GM19463 (cell line): ENCODE measurements at regions not wholly inside any gene's neighbourhood (a gene's known extent, or its start where the extent isn't known, plus 50 kb on each side); places are given as distances from the start of the nearest gene placed in this dataset.

Source experiments
- ATAC-seq: cut with Tn5 transposase; IDR thresholded peaks from one replicate; pipeline ENCODE4 v1.9.1; 2021; ENCODE audit warnings: mild to moderate bottlenecking, moderate library complexity; ENCODE audit not compliant: unreplicated experiment

GRCh38 chr2:13005761-13006335 is 289.1 kb downstream of the TRIB2 start:
- ATAC-seq = no peak

DNA sequence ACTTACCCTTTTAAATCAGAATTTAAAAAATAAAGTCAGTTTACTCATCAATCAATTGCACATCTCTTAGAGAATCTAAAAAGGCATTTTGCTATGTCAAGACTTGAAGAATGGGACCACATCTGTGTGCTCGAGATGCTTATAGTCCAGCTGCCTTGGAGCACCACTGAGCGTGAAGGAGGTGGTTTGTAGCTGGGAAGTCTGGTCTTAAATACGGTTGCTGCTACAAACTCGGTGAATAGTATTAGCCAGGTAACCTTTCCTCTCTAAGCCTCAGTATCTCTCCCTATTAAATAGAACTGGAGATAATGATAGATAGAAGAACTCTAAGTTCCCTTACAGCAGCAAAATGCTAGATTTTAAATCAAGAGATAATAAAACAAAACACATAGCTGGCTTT is 289.7 kb downstream of the TRIB2 start:
- no peak for ATAC-seq

DNA sequence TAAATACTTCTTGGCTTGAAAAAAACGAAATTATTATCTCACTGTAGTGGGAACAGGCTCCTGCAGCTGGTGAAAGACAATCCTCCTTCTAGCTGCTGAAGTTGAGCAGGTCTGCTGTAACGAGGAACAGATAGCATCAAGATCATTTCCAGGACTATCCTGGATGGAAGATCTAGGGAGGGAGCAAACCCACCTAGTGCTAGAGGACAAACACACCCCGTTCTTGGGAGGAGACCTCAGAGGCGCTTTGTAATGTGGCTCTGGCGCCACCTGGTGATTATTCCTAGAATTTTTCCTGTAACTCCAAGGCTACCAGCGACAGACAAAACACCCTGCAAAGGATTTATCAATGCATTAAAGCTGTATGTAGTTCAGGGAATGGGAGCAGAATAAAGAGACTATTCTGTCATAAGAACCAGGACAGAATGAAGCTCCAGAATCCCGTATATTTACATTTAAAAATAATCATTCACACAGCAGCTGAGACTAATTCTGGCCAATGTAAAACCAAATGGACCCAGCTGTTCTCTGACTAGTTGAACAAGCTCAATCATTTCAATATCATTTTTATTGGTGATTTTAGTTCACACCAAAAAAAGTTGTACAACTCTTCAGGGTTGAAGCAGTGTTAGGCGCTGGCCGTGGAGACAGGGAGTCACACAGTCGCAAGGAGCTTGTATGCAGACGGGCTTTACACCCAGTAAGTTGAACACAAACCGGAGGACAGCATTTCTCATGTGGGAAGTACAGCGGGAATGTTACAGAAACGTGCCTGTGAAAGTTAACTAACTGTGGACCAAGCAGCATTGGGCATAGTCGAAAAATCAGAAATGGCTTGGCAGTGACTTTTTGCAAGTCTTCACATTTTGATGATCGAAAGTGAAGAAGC is 290.3 kb downstream of the TRIB2 start:
- ATAC-seq = peak; percentile 91

DNA sequence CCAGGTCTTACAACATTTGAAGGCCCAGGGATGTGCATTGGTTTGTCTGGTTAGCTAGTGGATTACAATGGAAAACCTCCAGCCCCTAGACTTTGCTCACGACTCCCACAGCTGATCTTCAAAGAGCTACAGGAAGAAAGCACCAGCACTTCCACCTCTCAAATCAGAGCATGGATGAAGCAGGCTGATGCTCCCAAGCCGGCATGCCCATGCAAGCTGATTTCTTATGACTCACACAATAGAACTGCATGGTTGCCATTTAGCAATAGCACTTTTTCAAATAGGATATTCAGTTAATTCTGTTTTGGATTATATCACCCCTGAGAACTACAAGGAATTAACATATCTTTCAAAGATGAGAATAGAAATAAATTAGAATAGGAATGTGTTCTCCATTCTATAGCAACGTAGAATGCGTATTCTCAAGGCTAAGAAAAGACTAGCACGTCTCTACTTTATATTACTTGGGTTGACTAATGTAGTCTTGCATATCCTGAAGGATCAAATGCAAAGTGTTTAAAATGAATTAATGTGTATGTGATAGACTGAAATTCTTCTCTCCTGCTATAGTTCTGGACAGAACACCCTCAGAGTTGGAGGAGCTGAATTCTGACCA is 292.4 kb downstream of the TRIB2 start:
- ATAC-seq = no peak

GRCh38 chr2:13010283-13010682 is 293.5 kb downstream of the TRIB2 start:
- ATAC-seq = no peak

- ATAC-seq = no peak
Measured at GRCh38 chr2:13014783-13015182, 298.0 kb downstream of the TRIB2 start.

DNA sequence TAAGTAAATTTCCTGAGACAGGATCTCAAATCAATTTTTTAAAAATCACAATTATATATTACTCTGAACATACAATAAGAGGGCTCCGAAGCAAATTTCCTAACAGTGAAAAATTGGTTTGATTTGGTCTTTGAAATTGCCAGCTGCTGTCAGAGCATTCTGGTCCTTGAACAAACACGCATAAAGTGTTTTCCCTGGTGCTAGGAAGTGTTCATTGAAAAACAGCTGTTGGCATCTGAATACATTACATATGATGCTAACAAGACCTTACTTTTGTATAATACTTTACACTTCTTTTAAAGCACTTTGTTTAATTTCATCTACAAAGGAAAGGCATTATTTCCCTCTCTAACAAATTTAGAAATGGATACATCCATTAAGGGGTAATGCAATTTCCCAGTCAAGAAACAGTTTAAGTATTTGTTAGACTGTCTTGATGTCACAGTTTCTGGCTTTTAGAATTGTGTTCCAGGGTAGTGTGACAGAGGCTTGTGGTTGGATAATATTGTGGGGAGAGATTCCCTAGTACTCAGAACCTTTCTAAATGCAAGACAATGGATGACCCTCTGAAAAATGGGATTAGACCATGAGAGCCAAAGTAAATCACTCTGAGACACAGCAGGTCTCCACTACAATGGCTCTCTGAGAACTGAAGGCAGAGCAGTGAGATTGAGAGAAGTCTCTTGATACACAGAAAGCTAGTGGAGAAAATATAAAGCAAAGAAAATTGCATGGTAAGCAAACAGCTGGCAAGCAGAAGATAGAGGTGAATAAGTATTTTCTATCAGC is 299.0 kb downstream of the TRIB2 start:
- ATAC-seq = no peak

- ATAC-seq = no peak
Measured at GRCh38 chr2:13018490-13018889, 301.8 kb downstream of the TRIB2 start.

GRCh38 chr2:13019781-13020180 is 303.0 kb downstream of the TRIB2 start:
- ATAC-seq = no peak

- no peak for ATAC-seq
Measured at GRCh38 chr2:13020469-13020868, 303.7 kb downstream of the TRIB2 start.

GRCh38 chr2:13021470-13021957 is 304.8 kb downstream of the TRIB2 start:
- no peak for ATAC-seq

GRCh38 chr2:13030606-13031005 is 313.9 kb downstream of the TRIB2 start:
- ATAC-seq = no peak

DNA sequence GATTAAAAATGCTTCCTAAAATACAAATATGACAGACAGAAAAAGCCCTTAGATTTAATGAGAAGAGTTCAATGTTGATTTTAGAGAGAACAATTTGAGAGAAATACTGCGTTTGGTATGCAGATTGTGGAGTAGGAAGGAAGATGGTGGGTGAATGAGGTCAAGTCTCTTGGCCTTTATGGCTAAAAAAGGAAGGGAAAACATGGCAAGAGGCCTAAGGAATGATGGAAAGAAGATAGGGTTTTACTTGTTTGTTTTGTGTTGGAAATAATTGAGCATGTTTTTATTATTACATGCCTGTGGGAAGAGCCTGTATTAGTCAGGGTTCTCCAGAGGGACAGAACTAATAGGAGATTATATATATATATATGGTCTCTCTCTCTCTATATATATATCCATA is 318.1 kb downstream of the TRIB2 start:
- no peak for ATAC-seq

- no peak for ATAC-seq
Measured at GRCh38 chr2:13035866-13036265, 319.1 kb downstream of the TRIB2 start.

DNA sequence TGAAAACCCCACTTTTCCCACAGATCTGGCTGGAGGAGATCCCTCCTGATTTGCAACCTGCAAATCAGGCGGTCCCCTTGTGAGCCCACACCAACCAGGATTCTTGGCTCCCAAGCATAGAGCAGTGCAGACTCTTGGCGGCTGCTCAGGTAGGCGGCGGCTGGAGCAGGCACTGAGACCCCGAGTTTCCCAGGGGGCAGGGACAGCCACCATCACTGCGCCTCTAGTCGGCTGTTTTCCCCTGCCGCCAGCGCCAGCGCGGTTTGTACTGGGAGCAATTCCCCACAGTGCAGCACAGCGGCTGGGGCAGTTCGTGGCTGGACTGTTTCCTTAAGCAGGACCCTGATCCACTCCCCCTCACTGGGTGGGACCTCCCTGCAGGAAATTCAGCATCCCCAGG is 323.3 kb downstream of the TRIB2 start:
- no peak for ATAC-seq

DNA sequence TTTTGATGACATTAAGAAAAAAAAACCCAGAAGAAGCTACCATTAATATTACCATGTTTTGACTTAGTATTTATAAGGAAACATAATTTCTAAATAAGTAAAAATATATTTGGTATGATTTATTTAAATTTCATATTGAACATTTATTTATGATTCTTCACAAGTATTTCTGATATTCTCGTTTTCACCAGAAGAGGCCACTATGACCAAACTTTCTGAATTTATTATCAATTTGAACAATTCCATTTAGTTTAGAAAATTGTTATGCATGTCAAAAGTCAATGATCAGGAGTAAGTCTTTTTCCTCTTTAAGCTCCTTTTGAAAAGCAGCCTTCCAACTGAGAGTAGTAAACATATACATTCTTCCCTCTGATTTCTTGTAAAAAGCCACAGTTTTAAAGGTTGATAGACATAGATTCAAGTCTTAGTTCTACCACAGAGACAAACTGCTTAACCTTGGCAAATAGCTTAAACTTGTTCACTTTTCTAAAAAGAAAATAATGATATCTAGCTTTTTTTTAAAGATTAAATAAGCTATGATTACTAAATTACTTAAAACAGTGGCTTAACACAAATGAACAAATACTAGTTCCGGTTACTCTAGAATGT is 329.9 kb downstream of the TRIB2 start:
- no peak for ATAC-seq

DNA sequence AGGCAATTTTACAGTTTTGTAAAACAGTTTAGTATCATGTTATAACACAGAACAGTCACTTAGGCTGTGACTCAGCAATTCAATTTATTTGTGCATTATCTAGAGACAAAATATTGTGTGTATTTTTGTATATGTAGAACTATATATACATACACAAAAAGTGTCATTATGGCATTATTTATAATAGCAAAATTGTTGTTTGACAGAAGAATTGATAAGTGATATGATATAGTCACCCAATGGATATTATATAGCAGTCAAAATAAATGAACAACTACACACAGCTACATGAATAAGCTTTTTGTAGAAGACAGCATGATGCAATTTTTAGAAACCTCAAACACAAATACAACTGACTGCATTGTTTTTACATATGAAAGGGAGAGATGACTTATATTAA is 334.0 kb downstream of the TRIB2 start:
- ATAC-seq = no peak

GRCh38 chr2:13052547-13052946 is 335.8 kb downstream of the TRIB2 start:
- ATAC-seq = no peak

GRCh38 chr2:13056259-13056843 is 339.6 kb downstream of the TRIB2 start:
- no peak for ATAC-seq

GRCh38 chr2:13057671-13058070 is 340.9 kb downstream of the TRIB2 start:
- ATAC-seq = no peak
